ENCODE measurements at regions not wholly inside any gene's neighbourhood (a gene's known extent, or its start where the extent isn't known, plus 50 kb on each side); places are given as distances from the start of the nearest gene placed in this dataset.
A peak's percentile ranks its signal among the peaks of the same experiment; 100 is the strongest.

DNA sequence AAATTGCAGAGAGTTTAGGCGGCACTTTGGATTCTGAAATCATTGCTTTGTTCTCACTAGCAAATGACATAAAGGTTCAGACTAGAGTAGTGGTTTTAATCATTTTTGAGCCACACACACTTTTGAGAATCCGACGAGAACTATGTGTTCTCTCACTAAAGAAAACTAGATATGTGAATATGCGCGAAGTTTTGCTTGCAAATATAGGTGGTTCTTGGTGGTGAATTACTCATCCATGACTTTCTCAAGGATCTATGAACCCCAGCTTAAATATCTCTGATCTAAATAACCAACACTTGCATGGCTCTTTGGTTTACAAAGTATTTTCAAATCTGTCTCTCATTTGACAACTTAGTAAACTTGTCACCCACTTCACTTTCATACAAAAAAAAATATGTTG is 54.8 kb downstream of the NOG start:
- DNase-seq (ENCODE audit: low read depth): no peak

DNA sequence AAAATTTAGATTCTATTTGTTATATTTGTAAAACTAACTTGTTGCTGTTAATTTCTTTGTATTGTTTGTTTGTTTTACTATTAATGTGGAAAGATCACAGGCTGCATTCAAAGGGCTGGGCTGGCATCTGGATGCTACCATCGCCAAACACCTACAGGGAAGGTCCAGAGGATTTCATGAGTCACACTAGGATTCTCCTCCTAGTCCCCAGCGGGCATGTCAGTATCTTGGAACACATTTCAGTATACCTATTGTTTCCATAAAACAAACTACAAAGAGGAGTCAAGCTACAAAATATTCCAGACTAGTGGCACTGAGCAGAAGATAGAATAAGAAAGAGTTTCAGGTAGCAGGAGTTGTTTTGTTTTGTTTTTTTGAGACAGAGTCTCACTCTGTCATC is 55.3 kb downstream of the NOG start:
- no peak for DNase-seq (ENCODE audit: low read depth)

DNA sequence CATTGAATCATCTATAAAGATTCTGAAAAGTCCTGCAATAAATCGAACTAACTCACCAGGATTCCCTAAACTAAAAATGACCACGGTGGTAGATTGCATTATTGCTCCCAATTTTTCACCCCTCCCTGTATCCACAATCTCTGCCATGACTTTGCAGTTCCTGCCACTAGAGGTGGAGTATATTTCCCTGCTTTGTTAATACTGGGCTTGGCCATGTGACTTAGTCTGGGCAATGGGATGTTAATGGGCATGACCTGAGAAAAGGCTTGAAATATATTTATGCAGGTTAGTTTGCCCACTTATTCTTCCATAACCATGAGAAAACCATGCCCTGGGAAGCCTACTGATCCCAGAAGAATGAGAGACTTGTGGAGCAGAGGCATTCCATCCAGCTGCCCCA is 59.1 kb downstream of the NOG start:
- DNase-seq (ENCODE audit: low read depth): no peak

DNA sequence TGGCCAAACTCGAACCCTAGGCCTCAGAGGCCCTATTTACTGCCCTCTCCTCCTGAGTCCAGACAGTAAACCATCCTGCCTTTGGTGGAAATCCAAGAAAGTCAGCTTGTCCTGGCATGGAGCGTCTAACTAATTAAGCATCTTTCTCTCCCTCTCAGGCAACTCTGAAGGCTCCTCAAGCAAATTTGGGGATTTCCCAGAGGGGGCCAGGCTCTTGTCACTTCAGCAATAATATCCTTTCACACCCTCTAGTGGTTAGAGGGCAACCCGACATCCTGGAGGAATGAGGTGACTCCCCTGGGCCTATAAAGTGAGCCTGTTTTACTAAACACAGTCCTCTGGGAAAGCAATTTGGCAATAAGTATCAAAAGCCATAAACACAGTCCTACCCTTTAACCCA is 60.4 kb downstream of the NOG start:
- peak; percentile 3 for DNase-seq (ENCODE audit: low read depth)

DNA sequence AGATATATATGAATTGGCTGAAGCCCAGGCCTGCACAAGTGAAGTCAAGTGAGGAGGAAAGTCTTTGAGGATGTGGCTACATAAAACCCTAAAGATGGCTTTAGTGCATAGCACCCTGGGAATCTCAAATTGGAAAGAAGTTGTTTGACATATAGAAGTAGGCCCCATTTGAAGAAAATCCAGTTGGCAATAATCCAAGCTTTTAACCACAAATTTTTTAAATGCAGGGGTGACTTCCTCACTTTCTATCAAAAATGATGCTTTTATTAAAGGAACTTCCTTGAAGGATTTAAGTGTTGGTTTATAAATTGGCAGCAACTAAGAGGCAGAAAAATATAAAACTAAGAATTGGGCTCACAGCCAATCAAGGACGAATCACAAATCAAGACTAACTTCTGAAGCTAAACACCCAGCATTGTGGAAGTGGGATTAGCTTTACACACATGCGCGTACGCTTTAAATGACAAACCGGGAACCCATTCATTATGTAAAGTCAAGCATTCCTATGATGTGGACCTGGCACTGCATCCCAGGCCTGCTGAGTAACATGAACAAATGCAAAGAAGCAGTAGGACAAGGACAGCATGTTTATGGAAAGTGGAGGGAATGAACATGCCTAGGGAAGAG is 63.3 kb downstream of the NOG start:
- no peak for DNase-seq (ENCODE audit: low read depth)

DNA sequence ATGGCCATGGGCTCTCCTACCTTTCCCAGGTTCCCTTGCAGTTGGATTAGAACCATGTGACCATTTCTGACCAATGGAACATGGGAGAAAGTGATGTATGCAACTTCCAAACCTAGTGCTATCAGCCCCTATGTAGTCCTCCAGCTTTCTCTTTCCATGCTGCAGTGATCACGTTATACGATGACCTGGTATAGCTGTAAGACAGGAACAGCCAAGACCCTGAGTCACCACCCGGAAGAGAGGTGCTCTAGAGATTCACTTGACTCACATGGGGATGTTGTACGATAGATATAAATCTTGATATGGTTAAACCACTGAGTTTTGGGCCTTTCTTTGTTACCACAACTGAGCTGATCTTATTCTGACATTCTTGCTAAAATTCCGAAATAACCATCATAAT is 65.1 kb downstream of the NOG start:
- DNase-seq (ENCODE audit: low read depth): no peak

DNA sequence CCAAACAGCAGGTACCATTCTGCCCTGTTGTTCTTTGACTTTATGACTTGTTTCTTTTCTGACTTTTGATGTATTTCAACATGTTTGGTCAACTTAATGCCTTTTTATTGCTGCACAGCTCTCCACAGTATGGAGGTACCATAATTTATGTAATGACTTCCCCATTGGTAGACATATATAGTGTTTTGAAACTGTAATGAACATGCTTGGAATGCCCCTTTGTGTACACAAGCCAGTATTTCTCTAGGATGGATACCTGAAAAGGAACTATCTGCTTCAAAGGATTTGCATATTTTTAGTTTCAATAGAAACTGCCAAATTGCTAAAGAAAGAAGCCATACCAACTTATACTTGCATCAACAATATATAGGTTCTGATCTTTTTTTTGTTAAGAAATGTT is 66.1 kb downstream of the NOG start:
- DNase-seq (ENCODE audit: low read depth): no peak

DNA sequence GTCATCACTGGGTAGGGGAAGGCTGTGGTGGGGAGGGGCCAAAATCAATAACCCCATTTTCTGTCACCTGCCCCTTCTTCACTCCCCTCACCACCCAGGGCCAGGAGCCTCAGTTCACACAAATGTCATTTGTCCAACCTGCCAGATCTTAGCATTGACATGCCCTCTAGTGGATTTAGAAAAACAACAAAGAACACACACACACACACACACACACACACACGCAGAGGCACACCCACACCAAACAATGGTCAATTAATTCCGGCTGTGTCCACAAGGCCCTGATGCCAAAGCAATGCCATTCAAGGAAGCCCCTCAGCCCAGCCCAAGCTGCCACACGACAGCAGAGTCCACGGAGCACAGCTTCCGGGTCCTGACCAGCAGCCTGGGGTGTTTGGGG is 68.4 kb downstream of the NOG start:
- no peak for DNase-seq (ENCODE audit: low read depth)

DNA sequence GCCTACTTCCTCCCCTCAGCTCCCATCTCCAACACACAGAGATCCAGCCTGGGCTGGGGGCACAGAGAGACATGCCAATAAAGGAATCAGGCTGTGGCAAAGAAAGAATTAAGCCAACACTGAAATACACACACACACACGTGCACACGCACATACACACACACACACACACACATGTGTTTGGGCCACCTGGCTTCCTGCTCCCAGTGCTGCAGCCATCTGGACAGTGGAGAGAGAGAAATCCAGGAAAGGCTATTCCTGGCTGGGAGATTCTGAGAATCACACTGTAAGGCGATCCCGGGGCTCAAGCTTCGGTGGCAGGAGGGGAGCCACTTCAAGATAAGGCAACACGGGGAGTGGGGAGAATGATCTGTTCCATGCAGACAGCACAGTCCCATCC is 72.4 kb downstream of the NOG start:
- DNase-seq (ENCODE audit: low read depth): no peak

DNA sequence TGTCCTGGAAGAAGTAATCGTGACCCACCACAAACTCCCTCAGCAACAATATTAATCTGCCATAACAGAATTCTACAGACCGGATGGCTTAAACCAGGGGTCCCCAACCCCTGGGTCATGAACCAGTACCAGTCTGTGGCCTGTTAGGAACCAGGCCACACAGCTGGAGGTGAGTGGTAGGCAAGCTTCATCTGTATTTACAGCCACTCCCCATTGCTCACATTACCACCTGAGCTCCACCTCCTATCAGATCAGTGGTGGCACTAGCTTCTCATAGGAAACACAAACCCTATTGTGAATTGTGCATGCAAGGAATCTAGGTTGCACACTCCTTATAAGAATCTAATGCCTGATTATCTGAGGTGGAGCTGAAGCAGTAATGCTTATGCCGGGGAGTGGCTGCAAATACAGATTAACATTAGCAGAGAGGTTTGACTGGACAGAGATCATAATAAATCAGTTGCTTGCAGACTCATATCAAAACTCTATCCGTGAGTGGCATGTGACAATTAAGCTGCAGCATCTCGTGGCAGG is 74.5 kb downstream of the NOG start:
- no peak for DNase-seq (ENCODE audit: low read depth)

DNA sequence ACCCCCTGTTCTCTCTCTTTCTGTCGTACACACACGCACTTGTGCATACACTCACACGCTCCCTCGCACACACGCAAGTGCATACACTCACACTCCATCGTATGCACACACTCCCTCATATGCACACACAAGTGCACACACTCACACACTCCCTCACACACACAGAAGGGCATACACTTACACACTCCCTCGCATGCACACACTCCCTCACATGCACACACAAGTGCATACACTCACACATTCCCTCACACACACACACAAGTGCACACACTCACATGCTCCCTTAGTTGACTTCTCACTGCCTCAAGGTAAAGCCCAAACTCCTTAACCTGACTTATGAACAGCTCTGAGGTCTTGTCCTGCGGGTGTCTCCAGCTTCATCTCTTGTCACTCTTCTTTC is 78.7 kb downstream of the NOG start:
- no peak for DNase-seq (ENCODE audit: low read depth)

DNA sequence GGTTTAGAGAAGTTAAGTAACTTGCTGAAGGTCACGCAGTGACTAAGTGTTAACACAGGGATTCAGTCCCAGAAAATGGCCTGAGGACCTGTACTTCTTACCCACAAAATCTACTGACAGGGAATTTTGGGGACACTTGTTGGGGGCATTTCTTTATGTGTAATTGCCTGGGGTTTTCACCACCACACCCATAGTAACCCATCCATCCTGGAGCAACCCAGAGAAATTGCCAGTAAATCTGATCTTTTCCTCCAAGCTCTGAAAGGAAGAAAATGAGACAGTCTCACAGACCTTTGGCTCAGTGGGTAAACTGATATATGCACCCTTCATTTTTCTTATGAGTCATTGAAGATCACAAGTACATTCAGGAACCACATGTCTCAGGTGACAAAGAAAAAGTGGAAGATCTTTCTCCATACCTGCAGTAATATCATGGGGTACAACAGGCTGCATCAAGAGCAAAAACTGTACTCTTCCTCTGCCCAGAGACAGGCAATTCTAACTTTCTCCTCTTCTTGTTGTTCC is 81.0 kb downstream of the NOG start:
- DNase-seq (ENCODE audit: low read depth): no peak

DNA sequence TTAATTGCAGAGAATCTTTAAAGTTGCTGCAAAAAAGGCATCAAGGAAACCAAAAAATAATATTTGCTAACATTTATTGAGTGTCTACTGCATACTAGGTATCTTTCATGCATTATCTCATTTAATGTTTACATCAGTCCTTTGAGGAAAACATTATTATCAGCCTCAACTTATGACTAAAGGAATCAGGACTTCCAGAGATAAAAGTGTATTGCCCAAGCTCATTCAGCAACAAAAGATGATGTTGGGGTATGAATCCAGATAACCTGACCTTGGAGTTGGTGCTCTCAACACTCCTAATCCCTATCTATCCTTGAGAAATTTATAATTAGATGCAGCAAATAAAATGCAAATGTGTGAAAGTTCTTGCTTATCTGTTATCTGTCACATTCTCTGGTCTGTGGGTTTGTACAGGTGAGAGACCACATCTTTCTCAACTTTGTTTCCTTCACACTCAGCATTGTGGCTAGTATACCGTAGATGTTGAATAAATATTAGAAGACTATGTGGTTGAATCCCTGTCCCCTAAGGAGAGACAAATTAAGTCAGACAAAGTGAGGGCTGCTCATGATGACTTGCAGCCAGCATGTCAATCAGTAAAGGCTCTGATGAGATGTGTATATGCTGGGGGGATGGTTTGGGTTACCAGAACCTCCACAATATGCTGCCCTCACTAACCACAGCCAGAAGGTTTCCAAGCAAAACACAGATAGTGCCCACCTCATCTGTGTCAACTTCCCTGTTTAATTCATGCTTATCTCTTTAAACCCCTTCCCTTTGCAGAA is 82.6 kb downstream of the NOG start:
- no peak for DNase-seq (ENCODE audit: low read depth)

DNA sequence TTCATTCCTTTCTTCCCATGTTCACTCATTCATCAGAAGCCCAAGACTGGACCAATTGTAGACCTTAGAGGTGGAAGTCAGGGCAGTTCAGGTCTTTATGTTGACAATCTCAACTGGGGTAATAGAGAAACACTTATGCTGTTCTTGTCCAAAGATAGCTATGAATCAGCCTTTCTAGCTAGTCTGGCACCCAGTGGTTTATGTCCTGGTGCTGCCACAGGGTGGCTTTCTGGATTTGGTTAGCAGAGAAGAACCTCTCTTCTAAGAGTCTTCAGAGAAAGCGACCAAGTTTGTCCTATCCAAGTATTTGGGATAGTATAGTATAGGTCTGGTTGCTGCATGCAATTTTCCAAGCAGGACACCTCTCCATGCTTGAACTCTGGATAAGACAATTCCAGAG is 83.3 kb downstream of the NOG start:
- no peak for DNase-seq (ENCODE audit: low read depth)

DNA sequence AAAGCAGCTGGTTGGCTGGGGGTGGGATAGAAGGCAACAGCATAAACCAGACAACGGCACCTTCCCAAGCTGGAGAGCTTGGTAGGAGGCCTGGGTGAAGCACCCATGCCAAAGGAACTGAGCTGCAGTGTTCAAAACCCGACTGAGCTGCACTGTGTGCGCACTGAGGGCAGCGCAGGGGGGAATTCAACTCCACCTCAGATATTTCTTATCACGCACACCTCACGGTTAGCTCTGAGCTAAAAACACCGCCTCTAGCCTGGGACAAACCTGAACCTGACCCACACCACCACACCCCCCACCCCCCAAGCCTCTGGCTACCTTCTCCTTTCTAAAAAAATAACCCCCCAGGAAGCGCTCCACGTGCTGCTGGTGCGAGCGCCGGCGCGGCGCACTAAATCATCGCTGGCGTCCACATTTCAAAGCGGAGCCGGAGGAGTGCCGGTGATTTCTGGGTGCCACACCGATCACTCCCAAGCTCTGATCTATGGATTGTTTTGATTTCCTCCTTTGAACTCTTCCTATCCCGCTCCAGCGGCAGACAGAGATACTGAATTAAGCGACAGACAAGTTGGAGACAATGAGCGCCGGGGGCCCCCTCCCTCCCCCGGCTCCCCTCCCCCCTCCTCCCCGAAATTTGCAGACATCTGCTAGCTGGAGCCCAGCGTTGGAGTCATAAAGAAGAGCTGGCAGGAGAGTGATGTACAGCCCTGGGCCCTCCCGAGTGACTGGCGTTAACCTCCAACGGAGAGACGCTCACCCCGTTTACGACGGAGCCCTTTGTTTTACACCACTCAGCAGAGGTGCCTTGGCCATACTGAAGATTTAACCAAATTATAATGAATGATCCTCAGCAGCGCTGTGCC is 85.0 kb downstream of the NOG start:
- no peak for DNase-seq (ENCODE audit: low read depth)

DNA sequence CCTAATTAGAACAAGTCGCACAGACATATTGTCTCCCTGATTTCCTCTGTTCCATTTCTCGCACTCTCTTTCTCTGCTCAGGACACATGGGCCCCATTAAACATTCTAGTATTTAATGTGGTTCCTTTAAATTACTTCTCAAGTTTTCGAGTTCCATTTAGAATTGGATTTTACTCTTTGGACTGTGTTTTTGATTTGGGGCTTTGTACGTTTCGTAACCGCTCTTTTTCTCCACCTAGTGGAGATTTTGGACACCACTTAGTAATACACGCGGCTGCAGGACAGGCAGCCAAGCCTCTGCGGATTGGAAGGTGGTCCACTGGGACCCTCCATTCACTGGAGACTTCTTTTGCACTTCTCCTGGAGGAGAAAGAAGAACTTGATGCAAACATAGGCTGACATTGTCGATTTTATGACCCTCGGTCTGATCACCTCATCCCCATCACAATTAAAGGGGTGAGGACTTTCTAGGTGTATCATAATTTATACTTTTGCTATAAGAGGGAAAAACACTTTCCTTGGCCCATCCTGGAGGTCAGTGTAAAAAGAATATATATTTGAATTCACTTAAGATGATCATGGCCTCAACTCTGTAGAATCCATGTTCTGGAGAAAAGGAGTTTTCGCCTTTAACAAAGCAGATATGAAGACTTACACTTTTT is 85.7 kb downstream of the NOG start:
- DNase-seq (ENCODE audit: low read depth): no peak

DNA sequence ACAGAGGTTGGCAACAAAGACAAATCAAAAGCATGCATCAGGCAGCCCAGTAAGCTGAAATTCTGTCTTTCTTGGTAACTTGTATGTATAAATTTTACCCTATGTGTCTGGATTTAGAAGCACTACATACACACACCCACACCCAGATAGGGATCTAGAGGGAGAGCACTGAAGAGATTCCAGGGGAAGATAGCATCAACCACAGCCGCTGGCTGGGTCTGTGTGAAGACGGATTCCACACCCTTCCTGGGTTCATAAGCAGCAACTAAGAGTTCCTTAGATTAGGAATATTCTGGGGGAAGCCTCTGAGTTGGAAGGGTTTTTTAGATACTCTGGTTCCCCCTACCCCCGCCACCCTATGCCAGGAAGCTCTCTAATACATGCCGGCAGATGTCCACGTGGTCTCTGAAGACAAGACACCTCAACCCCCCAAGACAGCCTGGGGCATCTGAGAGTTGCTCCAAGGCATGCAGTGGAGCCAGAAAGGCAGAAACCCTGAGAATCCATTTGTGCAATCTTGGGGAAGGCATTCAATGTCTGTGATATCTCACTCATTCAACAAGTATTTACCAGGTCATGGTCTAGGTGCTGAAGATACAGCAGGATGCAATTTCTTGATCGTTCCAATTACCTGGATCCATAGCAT is 86.4 kb downstream of the NOG start:
- DNase-seq (ENCODE audit: low read depth): no peak

DNA sequence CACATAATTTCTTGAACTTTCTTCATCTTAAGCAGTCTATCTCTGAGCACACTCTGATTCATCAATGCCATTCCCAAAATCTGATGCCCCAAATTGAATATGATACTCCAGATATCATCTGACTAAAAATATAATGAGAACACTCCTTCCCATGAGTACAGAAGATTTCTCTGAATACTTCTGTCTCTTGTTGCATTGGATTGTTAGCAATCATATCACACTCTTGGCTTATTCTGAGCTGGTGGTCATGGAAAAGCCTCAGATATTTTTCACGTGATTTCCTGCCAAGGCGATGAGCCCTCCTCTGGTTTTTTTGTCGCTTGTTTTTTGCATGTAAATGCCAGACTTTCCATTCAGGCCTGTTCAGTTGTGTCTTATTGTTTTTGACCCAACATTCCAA is 87.2 kb downstream of the NOG start:
- DNase-seq (ENCODE audit: low read depth): no peak

DNA sequence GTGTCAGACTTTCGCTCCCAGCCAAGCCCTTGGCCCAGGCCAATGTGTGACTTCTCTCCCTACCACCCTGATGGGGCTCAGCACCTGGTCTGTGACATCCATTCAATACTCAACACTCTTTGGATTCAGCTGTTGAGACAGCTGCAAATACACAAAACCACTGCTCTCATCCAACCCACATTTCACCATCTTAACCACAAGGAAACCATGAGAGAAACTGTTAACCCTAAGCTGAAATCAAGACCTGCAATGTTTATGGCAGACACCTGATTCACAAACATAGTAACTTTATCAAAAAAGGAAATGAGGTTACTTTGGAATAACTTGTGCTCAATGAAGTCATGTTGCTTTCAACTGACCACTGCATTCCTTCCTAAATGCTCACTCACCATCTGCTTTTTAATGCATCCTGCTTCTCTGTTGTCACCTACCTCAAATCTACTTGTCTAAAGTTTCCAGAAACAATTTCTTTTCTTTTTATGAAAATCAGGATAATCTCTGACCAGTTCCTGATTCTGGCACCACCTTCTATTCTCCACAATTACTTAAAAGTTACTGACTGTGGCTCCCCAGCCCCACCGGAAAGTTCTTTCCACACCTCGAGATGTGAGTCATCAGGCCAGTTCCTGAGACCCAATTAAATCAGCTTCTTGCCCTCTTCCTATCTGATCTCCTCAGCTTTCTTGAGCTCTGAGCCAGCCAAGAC is 88.2 kb downstream of the NOG start:
- DNase-seq (ENCODE audit: low read depth): no peak

DNA sequence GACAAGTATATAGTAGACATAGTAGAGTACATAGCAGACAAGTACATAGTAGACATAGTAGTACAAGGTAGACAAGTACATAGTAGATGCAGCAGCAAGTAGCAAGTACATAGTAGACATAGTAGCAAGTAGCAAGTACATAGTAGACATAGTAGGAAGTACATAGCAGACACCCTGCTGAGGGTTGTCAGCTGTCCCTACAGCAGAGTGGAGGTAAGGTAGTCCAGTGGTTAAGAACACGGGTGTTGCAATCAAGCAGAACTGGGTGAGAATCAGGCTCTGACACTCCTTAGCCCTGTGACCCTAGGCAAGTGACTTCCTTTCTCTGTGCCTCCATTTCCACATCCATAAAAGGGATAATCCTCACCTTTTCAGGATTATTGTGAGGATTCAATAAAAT is 94.7 kb downstream of the NOG start:
- DNase-seq (ENCODE audit: low read depth): no peak

All from activated T-helper 1 cell treated with Interleukin-2 at 50 U/mL for 16 hours (primary cell).